GM18502 (cell line): ENCODE measurements at regions not wholly inside any gene's neighbourhood (a gene's known extent, or its start where the extent isn't known, plus 50 kb on each side); places are given as distances from the start of the nearest gene placed in this dataset.
"Not testable (repeated sequence)": the region's sequence is repeated elsewhere in the genome, so short reads cannot be mapped to it uniquely, and the experiment has no call there.

Experiments
- ATAC-seq: cut with Tn5 transposase; IDR thresholded peaks from one replicate; pipeline ENCODE4 v1.9.1; 2021; ENCODE audit warnings: mild to moderate bottlenecking; ENCODE audit not compliant: unreplicated experiment, poor library complexity

DNA sequence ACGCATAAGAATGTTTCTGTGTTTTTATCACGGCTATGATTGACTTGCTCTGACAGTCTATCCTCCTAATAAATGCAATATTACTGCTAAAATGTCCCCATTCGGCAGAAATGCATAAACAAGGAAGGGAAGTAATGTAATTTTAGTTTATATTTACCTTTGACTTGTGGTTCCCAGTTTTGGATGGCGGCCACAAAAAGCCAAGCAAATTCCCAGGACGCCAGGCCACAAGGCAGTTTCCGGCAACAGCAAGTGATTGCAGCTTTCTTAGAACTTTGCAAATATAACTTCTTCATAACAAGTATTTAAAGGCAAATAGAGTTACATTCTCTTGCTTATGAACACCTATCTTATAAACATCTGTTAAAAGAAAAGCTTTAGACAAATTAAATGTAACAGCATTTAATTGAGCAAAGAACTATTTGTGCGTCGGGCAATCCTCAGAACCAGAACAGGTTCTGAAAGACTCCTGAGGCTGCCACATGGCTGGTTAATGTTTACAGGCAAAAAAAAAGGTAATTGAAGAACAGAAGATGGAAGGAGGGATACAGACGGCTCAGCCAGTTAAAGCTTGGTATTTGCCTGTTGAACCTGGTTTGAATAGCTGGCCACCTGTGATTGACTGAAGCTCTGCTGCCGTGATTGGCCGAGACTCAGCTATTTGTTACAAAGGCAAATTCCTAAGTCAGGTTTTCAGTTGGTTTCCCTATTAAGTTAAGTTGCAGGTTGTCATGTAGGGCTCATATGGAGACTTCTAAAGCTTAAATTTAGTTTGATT is 80.8 kb downstream of the C21orf91 start:
- ATAC-seq, result no peak

DNA sequence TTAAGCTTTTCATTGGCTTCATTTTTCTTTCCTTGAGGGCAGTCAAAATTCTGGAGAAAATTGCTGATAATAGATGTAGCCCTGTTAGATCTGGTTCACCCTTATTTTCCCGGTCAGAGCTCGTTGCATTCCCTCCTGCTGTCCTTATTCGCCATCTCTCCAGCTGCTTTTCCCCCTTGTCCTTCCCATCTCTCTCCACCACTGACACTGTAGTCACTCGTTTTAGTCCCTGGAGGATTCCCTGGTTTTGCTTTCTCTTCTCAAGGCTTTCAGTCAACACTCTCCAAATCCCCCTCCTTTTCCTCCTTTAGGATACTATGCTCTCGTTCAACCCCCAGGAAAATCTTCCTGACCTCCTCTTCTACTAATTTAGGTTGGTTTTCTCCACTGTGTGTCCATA is 83.1 kb downstream of the C21orf91 start:
- no peak for ATAC-seq

DNA sequence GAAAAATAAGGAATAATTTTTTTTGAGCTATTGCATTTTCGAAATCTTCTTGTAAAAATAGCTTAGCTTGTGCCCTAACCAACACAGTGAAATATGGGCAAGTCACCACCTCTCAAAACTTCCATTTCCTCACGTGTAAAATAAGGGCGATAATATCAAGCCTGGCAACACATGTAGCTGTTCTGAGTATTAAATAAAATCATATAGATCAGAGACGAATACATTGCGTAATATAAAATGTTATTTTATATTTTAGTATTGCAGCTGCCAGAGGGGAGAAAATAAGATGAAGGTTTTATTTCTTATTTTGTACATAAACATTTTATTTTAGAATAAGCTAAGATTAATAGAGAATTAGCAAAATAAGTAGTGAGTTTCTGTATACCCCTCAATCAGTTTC is 85.9 kb downstream of the C21orf91 start:
- ATAC-seq, result no peak

DNA sequence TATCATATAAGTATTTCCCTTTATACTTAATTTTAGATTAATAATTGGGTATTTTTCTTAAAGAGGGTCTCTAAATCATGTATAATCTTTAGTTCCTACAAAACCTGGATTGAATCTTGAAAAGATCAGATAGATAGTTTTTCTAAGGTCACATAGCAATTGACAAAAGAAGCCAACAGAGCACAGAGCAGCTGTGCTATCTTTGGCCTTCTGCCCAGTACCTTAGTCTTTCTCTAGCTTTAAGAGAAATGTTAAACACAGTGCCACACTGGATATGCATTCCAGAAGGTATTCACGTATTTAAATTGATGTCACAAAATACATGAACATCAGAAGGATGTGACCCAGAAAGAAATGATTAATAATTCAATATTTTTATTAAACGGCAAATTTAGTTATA is 86.8 kb downstream of the C21orf91 start:
- no peak for ATAC-seq

DNA sequence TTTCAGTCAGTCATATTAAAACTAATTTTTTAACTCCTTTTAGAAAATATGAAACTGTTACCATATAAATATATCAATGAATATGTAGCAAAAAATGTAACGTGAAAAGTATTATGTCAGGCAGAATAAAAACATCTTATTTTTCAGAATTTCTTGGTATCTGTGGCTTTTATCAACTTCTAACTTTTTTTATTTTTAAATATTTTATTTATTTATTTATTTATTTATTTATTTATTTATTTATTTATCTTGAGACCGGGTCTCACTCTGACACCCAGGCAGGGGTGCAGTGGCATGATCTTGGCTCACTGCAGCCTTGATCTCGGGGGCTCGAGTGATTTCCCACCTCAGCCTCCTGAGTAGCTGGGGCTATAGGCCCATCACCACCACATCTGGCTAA is 87.6 kb downstream of the C21orf91 start:
- ATAC-seq, result no peak

DNA sequence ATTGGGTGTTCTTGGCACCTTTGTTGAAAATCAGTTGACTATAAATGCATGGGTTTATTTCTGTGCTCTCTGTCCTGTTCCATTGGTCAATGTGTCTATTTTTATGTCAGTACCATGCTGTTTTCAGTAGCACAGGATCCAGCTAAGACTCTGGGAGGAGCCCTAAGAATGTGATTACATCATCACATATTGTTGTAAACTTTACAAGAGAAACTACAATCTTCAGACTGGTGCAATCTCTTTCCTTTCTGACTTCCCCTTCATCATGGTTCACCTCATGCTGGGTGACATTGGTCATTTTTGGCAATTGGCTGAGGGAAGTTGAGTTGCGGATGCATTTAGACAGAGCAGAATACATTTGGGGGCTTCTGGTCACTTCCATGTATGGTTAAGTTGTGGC is 88.4 kb downstream of the C21orf91 start:
- no peak for ATAC-seq

DNA sequence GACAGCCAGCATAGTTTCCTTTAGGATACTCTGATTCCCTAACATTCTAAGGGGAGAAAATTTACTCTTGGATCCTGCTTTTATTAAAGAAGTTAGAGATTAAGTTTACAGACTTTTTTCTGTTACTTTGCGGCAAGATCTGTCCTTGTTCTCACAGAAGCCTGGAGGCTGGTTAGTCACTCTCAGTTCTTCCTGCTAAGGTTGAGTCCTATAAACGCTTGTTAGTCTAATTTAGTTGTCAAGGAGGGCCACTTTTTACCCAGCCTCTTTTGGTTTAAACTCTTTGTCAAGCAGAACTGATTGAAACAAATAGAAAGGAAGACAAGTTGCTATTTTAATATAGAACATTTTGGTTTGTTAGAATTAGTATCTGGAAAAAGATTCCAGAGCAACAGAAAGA is 89.7 kb downstream of the C21orf91 start:
- ATAC-seq, result no peak

DNA sequence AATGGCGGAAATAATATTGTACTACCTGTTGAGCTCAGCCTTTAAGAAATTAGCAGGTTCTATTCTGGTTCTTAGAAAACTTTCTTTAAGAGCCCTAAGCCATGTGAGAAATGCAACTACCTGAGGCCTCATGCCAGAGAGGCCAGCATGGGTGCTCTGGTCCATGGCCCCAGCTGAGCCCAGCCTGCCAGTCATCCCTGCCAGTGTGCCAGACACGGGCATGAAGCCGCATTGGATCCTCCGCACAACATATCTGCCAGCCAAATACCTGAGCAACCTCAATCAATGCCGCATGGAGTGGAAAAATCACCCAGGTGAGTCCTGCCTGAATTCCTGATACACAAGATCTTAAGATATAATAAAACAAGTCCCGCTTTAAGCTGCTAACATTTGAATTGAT is 91.8 kb downstream of the C21orf91 start:
- no peak for ATAC-seq

DNA sequence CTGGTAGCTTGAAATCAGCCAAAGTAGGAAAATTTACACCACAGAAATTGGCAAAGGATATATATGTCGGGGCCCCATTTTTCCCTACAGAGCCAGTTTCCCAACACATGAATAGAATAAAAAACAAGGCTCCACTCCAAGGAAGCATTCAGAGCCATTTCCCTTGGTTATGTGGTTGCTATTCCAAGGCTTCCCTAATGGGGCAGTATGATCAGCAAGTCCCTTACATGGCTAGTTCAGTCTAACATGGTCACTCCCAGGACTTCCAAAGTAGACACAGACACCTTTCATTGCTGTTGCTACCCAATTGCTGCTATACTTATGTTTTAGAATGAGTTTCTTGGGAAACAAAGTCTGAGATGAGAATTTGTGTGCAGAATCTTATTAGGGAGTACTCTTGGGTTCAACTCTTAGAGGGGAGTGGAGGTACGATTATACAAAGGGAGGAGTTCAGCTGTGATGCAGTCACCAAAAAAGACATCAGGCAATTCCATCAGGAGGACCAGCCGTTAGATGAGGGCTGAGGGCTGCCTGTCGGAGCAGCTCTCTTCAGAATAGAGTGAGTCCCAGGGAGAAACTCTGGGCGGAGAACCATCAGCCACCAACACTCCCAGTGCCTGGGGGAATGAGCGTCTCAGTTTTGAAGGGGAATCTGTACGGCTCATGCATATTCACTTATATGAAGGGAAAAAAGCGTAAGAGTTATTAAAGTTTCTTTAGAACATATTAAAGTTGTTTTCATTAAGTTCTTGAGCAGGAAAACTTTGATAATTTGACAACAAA is 92.9 kb downstream of the C21orf91 start:
- ATAC-seq, result no peak

DNA sequence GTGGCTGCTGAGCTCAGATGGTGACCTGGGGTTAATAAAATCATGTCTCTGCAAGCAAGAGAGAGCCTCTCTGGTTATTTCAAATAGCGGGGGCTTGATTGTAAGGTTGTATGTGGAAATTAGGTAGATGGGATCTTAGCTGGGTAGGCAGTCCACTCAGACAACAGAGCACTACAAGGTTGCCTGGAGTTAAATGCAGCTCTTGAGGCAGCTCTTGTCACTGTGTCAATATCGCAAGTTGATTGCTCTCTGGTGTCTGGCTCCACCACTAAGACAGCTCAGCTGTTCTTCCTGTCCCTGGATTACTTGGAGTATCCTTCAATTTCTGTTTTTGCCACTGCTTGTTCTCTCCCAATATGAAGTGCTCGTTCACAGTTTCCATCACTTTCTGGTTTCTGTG is 93.8 kb downstream of the C21orf91 start:
- no peak for ATAC-seq

DNA sequence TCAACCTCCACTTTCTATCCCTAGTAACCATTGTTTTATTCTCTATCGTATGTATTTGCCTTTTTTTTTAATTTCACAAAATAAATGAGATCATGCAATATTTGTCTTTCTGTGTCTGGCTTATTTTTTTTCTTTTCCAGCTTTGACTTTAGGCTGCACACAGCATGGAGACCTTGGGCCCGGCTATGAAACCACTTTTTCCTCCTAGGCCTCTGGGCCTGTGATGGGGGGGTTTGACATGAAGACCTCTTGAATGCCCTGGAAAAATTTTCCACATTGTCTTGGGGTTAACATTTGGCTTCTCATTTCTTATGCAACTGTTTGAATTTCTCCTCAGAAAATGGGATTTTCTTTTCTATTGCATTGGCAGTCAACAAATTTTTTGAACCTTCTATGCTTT is 100.2 kb upstream of the BTG3 start:
- ATAC-seq, result no peak

DNA sequence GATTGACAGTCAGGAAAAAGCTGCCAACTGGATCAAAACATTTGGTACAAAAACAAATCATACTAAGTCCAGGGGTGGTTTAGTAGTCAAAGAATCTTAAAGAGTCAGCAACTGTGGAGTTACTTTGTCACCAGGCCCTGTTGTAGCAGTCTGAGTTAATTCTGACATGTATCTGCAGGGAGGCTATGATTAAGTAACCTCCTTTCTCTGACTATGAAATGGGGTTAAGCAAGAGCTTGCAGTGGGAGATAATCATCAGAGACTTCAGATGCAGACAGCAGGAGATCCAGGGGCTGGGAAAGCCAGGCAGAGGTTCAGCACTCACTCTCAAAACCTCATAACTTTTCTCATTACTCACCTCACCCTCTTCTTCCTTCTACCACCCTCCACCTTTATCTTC is 99.2 kb upstream of the BTG3 start:
- ATAC-seq, result no peak

DNA sequence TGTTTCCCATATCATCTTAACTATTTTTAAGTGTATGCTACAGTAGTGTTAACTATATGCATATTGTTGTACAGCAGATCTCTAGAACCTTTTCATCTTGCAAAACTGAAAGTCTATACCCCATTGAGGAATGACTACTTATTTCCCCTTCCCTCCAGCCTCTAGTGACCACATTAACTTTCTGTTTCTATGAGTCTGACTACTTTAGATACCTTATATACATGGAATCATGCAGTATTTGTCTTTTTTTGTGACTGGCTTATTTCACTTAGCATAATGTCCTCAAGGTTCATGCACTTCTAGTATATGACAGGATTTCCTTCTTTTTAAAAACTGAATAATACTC is 96.5 kb upstream of the BTG3 start:
- peak; percentile 100 for ATAC-seq

DNA sequence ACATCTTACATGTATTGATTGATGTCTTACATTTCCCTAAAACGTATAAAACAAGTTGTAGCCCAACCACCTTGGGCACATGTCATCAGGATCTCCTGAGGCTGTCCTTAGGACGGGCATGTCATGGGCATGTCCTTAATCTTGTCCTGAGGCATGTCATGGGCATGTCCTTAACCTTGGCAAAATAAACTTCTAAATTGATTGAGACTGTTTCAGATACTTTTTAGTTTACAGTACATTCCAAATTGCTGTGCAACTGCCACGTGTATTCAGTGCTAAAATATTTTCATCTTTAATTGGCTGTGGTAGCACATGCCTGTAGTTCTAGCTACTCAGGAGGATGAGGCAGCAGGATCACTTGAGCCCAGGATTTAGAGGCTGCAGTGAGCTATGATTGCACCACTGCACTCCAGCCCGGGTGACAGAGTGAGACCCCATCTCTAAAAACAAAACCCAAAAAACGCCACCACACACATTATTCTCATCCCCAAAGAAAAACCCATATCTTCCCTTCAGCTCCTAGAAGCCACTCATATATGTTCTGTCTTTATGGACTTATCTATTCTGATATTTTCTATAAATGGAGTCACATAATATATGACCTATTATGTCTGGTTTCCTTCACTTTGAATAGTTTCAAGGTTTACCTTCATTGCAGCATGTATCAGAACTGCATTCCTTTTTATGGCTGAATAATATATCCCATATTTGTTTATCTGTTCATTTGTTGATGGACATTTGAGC is 96.0 kb upstream of the BTG3 start:
- peak; percentile 49 for ATAC-seq

DNA sequence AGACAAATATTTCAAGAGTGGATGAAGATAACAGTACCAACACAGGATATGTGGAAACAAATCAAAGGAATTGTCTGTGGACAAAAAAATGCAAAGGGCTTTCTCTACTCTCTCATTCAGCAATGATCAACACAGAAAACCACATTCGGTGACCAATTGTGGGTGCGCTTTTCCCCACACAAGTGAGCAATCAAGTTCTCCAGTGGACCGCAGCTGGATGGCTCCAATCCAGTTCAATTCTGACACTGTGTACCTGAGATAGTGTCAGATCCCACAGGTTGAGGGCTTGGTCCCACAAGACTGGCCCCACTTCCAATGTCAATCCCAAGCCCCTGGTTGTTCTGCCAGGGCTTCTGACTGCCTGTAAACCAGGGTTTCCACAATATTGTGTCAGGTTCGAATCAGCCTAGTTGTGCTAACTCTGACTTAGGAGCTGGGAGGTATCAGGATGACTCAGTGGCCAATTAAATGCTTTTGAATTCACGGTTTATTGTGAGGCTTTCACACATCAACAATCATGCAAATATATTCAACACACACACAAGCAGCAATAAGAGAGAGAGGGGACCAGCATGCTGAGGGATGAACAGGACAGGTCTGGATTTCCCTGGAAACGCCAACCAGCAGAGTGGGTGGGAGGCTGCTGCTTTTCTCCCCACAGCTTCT is 87.0 kb upstream of the BTG3 start:
- peak; percentile 76 for ATAC-seq

DNA sequence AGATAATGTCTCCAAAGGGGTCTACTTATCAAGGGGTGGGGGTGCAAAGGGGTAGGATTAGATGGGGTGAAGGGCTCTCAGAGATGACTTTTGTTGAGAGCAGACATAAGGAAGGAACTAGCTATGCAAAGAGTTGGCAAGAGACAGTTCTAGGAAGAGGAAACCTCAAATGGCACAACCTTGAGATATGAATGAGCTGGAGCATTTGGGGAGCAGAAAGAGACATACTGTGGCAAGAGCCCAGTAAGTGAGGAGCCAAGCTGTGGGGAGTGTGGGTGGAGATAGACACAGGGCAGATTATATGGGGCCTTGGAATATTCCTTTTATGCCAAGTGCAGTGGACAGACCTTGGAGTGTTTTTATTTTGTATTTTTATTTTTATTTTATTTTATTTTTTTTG is 84.8 kb upstream of the BTG3 start:
- no peak for ATAC-seq

DNA sequence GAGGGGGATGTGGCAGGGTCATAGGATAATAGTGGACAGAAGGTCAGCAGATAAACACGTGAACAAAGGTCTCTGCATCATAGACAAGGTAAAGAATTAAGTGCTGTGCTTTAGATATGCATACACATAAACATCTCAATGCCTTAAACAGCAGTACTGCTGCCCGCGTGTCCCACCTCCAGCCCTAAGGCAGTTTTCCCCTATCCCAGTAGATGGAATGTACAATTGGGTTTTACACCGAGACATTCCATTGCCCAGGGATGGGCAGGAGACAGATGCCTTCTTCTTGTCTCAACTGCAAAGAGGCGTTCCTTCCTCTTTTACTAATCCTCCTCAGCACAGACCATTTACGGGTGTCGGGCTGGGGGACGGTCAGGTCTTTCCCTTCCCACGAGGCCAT is 81.7 kb upstream of the BTG3 start:
- ATAC-seq, result not testable (repeated sequence)

DNA sequence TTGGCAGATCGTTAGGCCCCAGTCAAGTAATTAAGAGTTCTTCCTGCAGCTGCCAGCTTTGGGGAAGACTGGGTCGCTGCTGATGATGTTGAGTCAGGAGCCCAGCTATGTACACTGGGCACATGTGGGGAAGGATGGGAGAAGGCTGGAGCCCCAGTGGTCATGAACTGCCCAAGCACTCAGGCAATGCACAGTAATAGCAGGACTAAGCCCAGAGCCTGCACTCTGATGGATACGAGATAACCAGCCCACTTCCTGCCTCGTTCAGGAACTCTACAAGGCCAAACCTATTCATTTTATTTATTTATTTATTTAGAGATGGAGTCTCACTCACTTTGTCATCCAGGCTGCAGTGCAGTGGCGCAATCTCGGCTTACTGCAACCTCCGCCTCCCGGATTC is 81.1 kb upstream of the BTG3 start:
- ATAC-seq, result no peak

DNA sequence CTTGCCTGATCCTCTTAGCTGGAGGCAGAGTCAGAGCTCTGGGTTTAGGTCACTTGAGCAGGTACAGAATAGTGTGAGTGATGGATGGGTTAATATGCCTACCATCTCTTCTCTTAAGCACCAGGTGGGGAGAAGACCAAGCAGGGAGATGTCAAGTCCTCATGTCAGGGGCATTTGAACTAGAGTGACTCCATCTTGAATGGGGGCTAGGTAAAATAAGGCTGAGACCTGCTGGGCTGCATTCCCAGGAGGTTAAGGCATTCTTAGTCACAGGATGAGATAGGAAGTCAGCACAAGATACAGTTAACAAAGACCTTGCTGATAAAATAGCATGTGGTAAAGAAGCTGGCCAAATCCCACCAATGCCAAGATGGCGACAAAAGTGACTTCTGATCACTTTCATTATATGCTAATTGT is 77.4 kb upstream of the BTG3 start:
- no peak for ATAC-seq

DNA sequence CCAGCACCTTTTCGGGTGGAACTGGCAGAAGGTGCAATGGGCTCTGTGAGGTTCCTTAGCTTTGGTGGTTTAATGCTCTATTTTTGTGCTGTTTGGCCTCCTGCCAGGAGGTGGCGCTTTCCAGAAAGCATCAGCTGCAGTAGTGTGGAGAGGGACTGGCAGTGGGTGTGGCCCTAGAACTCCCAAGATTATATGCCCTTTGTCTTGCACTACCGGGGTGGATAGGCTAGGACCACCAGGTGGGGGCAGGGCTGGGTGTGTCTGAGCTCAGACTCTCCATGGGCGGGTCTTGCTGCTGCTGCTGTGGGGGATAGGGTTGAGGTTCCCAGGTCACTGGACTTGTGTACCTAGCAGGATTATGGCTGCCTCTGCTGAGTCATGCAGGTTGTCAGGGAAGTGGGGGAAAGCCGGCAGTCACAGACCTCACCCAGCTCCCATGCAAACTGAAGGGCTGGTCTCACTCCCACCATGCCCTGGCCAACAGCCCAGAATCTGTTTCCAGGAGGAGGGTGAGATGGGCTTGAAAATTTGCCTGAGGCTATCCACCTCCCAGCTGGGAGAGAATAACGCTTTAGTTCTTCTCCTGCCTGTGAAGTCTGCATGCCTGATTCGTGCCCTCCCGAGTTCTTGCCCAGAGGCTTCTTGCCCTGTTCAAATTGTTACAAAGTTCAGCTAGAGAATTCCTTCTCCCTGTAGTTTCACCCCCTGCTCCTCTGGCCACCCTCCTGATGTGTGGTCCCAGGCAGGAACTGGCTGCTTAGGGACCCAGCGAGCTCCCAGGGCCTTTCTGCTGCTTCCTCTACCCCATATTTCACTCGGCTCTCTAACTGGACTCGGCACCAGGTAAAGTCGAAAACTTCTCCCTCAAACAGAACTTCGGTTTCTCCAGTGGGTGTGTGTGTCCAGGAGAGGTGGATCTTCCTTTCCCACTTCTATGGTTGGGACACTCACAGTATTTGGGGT is 76.5 kb upstream of the BTG3 start:
- ATAC-seq, result no peak
